Endothelial cell of umbilical vein (primary cell): ENCODE measurements at regions not wholly inside any gene's neighbourhood (a gene's known extent, or its start where the extent isn't known, plus 50 kb on each side); places are given as distances from the start of the nearest gene placed in this dataset.

Experiments
- BruUV-seq: library from RNA; stranded (reverse); fragments of 400-500 nt; replicated peaks from 2 replicates; lab custom pipeline; 2021; lab: Mats Ljungman, UMichigan
- CTCF ChIA-PET: fragments of 300-600, 350-600 bp; sonication (Branson Sonifier 250); formaldehyde crosslinking; loops from one replicate; lab custom pipeline; 2021; ENCODE audit warnings: antibody characterized with exemption, inconsistent platforms; lab: Charles Lee
- POLR2A ChIA-PET: fragments of 300-600, 350-600 bp; sonication (Branson Sonifier 250); formaldehyde crosslinking; loops from one replicate; lab custom pipeline; 2021; ENCODE audit warnings: antibody characterized with exemption, inconsistent platforms; lab: Charles Lee
- DNase-seq: peaks from one replicate; pipeline ENCODE4 v3.0.0-alpha.2; 2011; ENCODE audit warnings: low read depth, low spot score
- FAIRE-seq: peaks from 2 replicates; lab custom pipeline; 2011; peaks lifted over from hg19 to GRCh38; lab: Jason Lieb, UNC
- H2AFZ ChIP-seq: 2 replicates; pipeline ENCODE4 v1.6.0; 2012; ENCODE audit warnings: low read depth, low read length, control low read depth, inconsistent platforms
- H3K27ac ChIP-seq: 2 replicates; pipeline ENCODE4 v1.5.1; 2011; ENCODE audit warnings: low read depth, mild to moderate bottlenecking, control low read depth, low read length, moderate library complexity; ENCODE audit not compliant: insufficient read depth
- H3K27me3 ChIP-seq, 2 experiments: 2 replicates each; pipeline versions ENCODE4 v1.6.0 to v1.6.1; 2011; ENCODE audit warnings: low read length in 2 of 2, mixed read lengths in 1 of 2; ENCODE audit not compliant: control insufficient read depth in 2 of 2, insufficient read depth in 2 of 2
- H3K36me3 ChIP-seq, 2 experiments: 2 replicates in 1 of 2; 3 replicates in 1 of 2; pipeline ENCODE4 v1.5.1; 2011; ENCODE audit warnings: low read length in 2 of 2, mild to moderate bottlenecking in 1 of 2, moderate library complexity in 1 of 2; ENCODE audit not compliant: control insufficient read depth in 2 of 2, insufficient read depth in 2 of 2; ENCODE audit errors: extremely low read depth in 1 of 2
- H3K4me1 ChIP-seq: 3 replicates; pipeline ENCODE4 v1.5.1; 2011; ENCODE audit warnings: mild to moderate bottlenecking, low read length; ENCODE audit not compliant: control insufficient read depth, insufficient read depth; ENCODE audit errors: extremely low read depth
- H3K4me2 ChIP-seq: 2 replicates; pipeline ENCODE4 v1.6.1; 2011; ENCODE audit warnings: low read length, control low read depth, mixed read lengths; ENCODE audit not compliant: insufficient read depth
- H3K4me3 ChIP-seq, 3 experiments: fragments of 200-600 bp in 1 of 3; sonication (generic), shearing (Covaris generic) in 1 of 3; replicated peaks in 1 of 3; 2 replicates each; pipeline ENCODE4 v1.5.1; 2011 to 2016; ENCODE audit warnings: control low read depth in 3 of 3, low read length in 3 of 3, mild to moderate bottlenecking in 2 of 3, inconsistent platforms in 1 of 3, low read depth in 1 of 3, moderate library complexity in 1 of 3; ENCODE audit not compliant: insufficient read depth in 1 of 3
- H3K79me2 ChIP-seq: 2 replicates; pipeline ENCODE4 v1.6.0; 2012; ENCODE audit warnings: low read length, inconsistent platforms; ENCODE audit not compliant: control insufficient read depth, insufficient read depth
- H3K9ac ChIP-seq: replicated peaks from 2 replicates; pipeline ENCODE3; 2011; ENCODE audit warnings: low read length, control low read depth; ENCODE audit not compliant: insufficient read depth; ENCODE audit errors: extremely low read depth
- H3K9me1 ChIP-seq: replicated peaks from 3 replicates; pipeline ENCODE4 v1.6.0; 2011; ENCODE audit warnings: mild to moderate bottlenecking, low read length; ENCODE audit not compliant: control insufficient read depth, insufficient read depth; ENCODE audit errors: extremely low read depth
- H3K9me3 ChIP-seq: replicated peaks from 2 replicates; pipeline ENCODE4 v1.5.1; 2012; ENCODE audit warnings: low read length, inconsistent platforms; ENCODE audit not compliant: control insufficient read depth, insufficient read depth
- H4K20me1 ChIP-seq: replicated peaks from 2 replicates; pipeline ENCODE3; 2011; ENCODE audit warnings: mild to moderate bottlenecking, low read length; ENCODE audit not compliant: control insufficient read depth, insufficient read depth; ENCODE audit errors: extremely low read depth
- EZH2 ChIP-seq: IDR thresholded peaks from 2 replicates; pipeline ENCODE4 v1.6.1; 2012; ENCODE audit warnings: borderline replicate concordance, low read depth, mild to moderate bottlenecking, moderate library complexity, low read length, inconsistent platforms; ENCODE audit not compliant: severe bottlenecking
- GATA2 ChIP-seq: IDR thresholded peaks from 2 replicates; pipeline ENCODE4 v1.7.0; 2011; ENCODE audit warnings: low read depth, mild to moderate bottlenecking, moderate library complexity, mixed read lengths, low read length; ENCODE audit not compliant: insufficient read length, insufficient read depth
- JUN ChIP-seq: IDR thresholded peaks from 2 replicates; pipeline ENCODE4 v1.6.1; 2011; ENCODE audit warnings: borderline replicate concordance, low read depth; ENCODE audit not compliant: insufficient read length, insufficient read depth
- MYC ChIP-seq: IDR thresholded peaks from one replicate; pipeline ENCODE4 v1.6.1; 2011; ENCODE audit warnings: mild to moderate bottlenecking, low read depth, low read length
- POLR2A ChIP-seq: IDR thresholded peaks from 2 replicates; pipeline ENCODE4 v1.6.1; 2012; ENCODE audit warnings: low read depth, mild to moderate bottlenecking, control low read depth, low read length
- POLR2AphosphoS5 ChIP-seq: IDR thresholded peaks from 2 replicates; pipeline ENCODE4 v1.6.1; 2012; ENCODE audit warnings: low read depth, mild to moderate bottlenecking, control low read depth, low read length, moderate library complexity; ENCODE audit not compliant: insufficient read depth
- dilution Hi-C: fragments of 300-500 bp; cut with MboI; formaldehyde crosslinking; loops from one replicate; pipeline ENCODE4 v1.15.0; 2019; ENCODE audit warnings: low sequenced_read_pairs; ENCODE audit not compliant: extremely low pct_ligation_motif_present
- intact Hi-C: fragments of 100-400 bp; cut with micrococcal nuclease; formaldehyde crosslinking; loops from one replicate; pipeline ENCODE4 v1.10.0; 2022
- TF ChIP-seq, protein P1 (sequence below), 2 donors: IDR thresholded peaks; 1 replicate in 1 of 2; 2 replicates in 1 of 2; pipeline ENCODE4 v1.5.1; 2011; ENCODE audit warnings: low read length in 2 of 2, mild to moderate bottlenecking in 2 of 2, moderate library complexity in 2 of 2, control low read depth in 1 of 2, inconsistent platforms in 1 of 2, low read depth in 1 of 2; ENCODE audit not compliant: insufficient read depth in 1 of 2; ENCODE audit errors: extremely low read depth in 1 of 2

DNA sequence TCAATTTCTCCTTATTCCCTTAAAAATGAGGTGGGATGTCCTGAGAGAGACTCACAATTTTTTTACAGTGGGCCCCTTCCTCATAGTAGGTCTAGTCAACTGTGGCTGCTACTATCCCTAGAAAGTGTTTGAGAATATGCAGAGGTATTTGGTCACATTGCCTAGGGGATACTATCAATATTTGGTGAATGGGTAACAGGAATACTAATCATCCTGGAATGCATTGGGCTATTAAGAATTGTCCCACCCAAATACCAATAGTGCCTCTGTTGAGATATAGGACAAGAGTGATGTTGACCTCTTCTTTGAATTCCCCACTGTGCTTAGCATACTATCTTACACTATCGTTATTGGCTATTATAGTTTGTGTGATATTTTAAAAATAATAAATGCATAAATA, 389.4 kb downstream of the DIPK2A start:
- Histone ChIP-seq H3K4me1 (no peaks in the 10 kb centered on the region), H3K9me1 (no peaks in the 10 kb centered on the region), H4K20me1 (no peaks in the 10 kb centered on the region), H3K79me2 (no peaks in the 10 kb centered on the region), H3K36me3 (no peaks in the 10 kb centered on the region), H3K4me3 (no peak overlapping the region), H3K27ac (no peak overlapping the region), H2AFZ (no peak overlapping the region), H3K9ac (no peak overlapping the region), H3K27me3 (no peaks in the 10 kb centered on the region), H3K9me3 (no peaks in the 10 kb centered on the region), H3K4me2 (no peak overlapping the region)
- intact Hi-C loops (no loop called here), dilution Hi-C loops (no loop called here)
- CTCF ChIA-PET, result interaction anchor here (0.8 to 1.2 kb wide), 2 partner anchors 8 to 24 kb away, joined by 3 read pairs; no protein-coding TSS in a partner anchor
- FAIRE-seq (no peak), DNase-seq (no peak)
- no TSS peak for BruUV-seq
- POLR2A ChIA-PET, result no interaction called here
- TF ChIP-seq, protein P1, sequence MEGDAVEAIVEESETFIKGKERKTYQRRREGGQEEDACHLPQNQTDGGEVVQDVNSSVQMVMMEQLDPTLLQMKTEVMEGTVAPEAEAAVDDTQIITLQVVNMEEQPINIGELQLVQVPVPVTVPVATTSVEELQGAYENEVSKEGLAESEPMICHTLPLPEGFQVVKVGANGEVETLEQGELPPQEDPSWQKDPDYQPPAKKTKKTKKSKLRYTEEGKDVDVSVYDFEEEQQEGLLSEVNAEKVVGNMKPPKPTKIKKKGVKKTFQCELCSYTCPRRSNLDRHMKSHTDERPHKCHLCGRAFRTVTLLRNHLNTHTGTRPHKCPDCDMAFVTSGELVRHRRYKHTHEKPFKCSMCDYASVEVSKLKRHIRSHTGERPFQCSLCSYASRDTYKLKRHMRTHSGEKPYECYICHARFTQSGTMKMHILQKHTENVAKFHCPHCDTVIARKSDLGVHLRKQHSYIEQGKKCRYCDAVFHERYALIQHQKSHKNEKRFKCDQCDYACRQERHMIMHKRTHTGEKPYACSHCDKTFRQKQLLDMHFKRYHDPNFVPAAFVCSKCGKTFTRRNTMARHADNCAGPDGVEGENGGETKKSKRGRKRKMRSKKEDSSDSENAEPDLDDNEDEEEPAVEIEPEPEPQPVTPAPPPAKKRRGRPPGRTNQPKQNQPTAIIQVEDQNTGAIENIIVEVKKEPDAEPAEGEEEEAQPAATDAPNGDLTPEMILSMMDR (IDR thresholded peaks at IDR 0.05; ENCODE audit: extremely low read depth in 1 of 2, insufficient read depth in 1 of 2, low read depth in 1 of 2, low read length in 2 of 2), result no peak
- TF ChIP-seq JUN, result no peak
- TF ChIP-seq MYC, result no peak
- TF ChIP-seq EZH2, result no peak
- no peak for TF ChIP-seq POLR2A
- TF ChIP-seq POLR2AphosphoS5, result no peak

DNA sequence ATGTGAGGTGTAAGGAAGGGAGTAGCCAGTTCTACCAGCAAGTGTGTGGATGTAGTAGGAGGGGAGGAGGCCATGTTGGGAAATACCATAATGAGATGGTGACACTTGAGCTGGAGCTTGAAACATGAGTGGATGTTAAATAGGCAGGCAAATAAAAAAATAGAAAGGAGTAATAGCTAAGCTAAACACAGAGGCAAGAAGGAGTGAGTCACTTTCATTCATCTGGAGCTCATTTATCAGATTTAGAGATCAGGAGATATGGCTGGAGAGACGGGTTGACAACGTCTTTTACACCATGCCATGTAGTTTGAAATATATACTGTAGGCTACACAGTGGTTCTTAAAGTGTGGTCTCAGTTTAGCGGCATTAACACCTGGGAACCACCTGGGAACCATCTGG, 390.5 kb downstream of the DIPK2A start:
- DNase-seq (no peak), FAIRE-seq (no peak)
- CTCF ChIA-PET, result interaction anchor here (1.3 kb wide), 2 partner anchors 10 to 14 kb away, joined by 3 read pairs; no protein-coding TSS in a partner anchor
- H3K36me3 ChIP-seq, result no peaks in the 10 kb centered on the region
- H3K4me2 ChIP-seq, result no peak overlapping the region
- intact Hi-C loops, result no loop called here
- H3K4me3 ChIP-seq, result no peak overlapping the region
- TF ChIP-seq POLR2A, result no peak
- TF ChIP-seq MYC, result no peak
- TF ChIP-seq GATA2, result peak; percentile 19
- no peaks in the 10 kb centered on the region for H3K9me1 ChIP-seq
- no peaks in the 10 kb centered on the region for H3K4me1 ChIP-seq
- no peaks in the 10 kb centered on the region for H4K20me1 ChIP-seq
- no peaks in the 10 kb centered on the region for H3K79me2 ChIP-seq
- no peak overlapping the region for H3K27ac ChIP-seq
- H3K9me3 ChIP-seq, result no peaks in the 10 kb centered on the region
- H3K27me3 ChIP-seq, result no peaks in the 10 kb centered on the region
- H2AFZ ChIP-seq, result no peak overlapping the region
- H3K9ac ChIP-seq, result no peak overlapping the region
- POLR2A ChIA-PET, result no interaction called here
- no TSS peak for BruUV-seq
- dilution Hi-C loops, result no loop called here
